ENCODE measurements at regions not wholly inside any gene's neighbourhood (a gene's known extent, or its start where the extent isn't known, plus 50 kb on each side); places are given as distances from the start of the nearest gene placed in this dataset.

DNA sequence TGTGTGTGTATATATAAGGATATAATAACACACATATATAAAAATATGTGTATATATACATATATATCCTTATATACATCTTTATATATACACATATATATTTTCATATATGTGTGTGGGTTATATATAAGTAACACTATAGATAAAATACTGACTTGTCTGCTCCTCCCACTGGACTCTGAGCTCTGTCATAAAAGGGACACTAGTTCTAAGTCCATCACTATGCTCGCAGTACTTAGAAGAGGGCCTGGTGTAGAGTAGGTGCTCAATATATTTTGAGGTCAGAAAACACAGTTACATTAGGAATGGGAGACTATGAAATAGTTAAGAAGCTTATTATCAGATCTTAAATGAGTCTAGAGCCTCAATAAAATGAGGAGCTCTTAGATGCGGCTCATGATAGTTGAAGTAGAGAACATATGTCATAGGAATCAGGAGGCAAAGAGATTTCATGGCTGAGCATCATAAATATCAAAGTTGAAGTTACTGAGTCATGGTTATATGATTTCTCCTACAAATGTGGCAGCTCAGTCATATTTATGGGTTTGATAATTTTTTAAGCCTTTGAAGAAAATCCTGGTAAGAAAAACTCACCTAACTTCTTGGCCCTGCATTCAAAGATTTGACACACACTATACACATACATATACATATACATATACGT, 371.2 kb upstream of the THBS1 start:
- Histone ChIP-seq H3K79me2 (ENCODE audit: control insufficient read depth, insufficient read depth, low read length) (no peaks in the 10 kb centered on the region), H3K9me1 (replicated peaks; ENCODE audit: control insufficient read depth, extremely low read depth, insufficient read depth, low read length) (no peaks in the 10 kb centered on the region), H3K27ac (ENCODE audit: insufficient read depth, low read depth, low read length) (no peak overlapping the region), H3K9me3 (replicated peaks; ENCODE audit: control insufficient read depth, insufficient read depth, low read length) (no peaks in the 10 kb centered on the region), H3K4me2 (ENCODE audit: insufficient read depth, low read length) (no peak overlapping the region), H3K36me3 (ENCODE audit: control insufficient read depth in 2 of 2, extremely low read depth in 1 of 2, insufficient read depth in 2 of 2, low read length in 2 of 2) (no peaks in the 10 kb centered on the region), H3K4me1 (ENCODE audit: control insufficient read depth, extremely low read depth, insufficient read depth, low read length) (peaks cover 1% of the 10 kb centered on the region), H4K20me1 (replicated peaks; ENCODE audit: control insufficient read depth, extremely low read depth, insufficient read depth, low read length) (no peaks in the 10 kb centered on the region), H3K27me3 (ENCODE audit: control insufficient read depth in 2 of 2, insufficient read depth in 2 of 2, low read length in 2 of 2) (no peaks in the 10 kb centered on the region), H3K9ac (replicated peaks; ENCODE audit: extremely low read depth, insufficient read depth, low read length) (no peak overlapping the region), H2AFZ (ENCODE audit: low read depth, low read length) (no peak overlapping the region), H3K4me3 (replicated peaks in 1 of 3; ENCODE audit: insufficient read depth in 1 of 3, low read depth in 1 of 3, low read length in 3 of 3) (no peak overlapping the region)
- dilution Hi-C loops (cut with MboI; ENCODE audit: extremely low pct_ligation_motif_present, low sequenced_read_pairs): no loop called here
- intact Hi-C loops (cut with micrococcal nuclease): no loop called here
- ChIA-PET POLR2A (no interaction called here), CTCF (interaction anchor here (4.4 kb wide), 1 partner anchor 11 kb away, joined by 14 read pairs; no protein-coding TSS in a partner anchor)
- FAIRE-seq: no peak
- no TSS peak for BruUV-seq (replicated peaks)
- DNase-seq (ENCODE audit: low read depth, low spot score): no peak
- TF ChIP-seq EZH2 (IDR thresholded peaks at IDR 0.05; ENCODE audit: borderline replicate concordance, low read depth, low read length, severe bottlenecking) (no peak), POLR2A (IDR thresholded peaks at IDR 0.05; ENCODE audit: low read depth, low read length) (no peak), GATA2 (IDR thresholded peaks at IDR 0.05; ENCODE audit: insufficient read depth, insufficient read length, low read depth, low read length) (no peak), POLR2AphosphoS5 (IDR thresholded peaks at IDR 0.05; ENCODE audit: insufficient read depth, low read depth, low read length) (no peak), FOS (IDR thresholded peaks at IDR 0.05; ENCODE audit: borderline replicate concordance, insufficient read depth, low read length) (no peak), JUN (IDR thresholded peaks at IDR 0.05; ENCODE audit: borderline replicate concordance, insufficient read depth, insufficient read length, low read depth) (no peak), MYC (IDR thresholded peaks at IDR 0.05; ENCODE audit: low read depth, low read length) (no peak)
- TF ChIP-seq, protein P1, sequence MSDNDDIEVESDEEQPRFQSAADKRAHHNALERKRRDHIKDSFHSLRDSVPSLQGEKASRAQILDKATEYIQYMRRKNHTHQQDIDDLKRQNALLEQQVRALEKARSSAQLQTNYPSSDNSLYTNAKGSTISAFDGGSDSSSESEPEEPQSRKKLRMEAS (IDR thresholded peaks at IDR 0.05; ENCODE audit: insufficient read depth, insufficient read length): no peak
- TF ChIP-seq, protein P2, sequence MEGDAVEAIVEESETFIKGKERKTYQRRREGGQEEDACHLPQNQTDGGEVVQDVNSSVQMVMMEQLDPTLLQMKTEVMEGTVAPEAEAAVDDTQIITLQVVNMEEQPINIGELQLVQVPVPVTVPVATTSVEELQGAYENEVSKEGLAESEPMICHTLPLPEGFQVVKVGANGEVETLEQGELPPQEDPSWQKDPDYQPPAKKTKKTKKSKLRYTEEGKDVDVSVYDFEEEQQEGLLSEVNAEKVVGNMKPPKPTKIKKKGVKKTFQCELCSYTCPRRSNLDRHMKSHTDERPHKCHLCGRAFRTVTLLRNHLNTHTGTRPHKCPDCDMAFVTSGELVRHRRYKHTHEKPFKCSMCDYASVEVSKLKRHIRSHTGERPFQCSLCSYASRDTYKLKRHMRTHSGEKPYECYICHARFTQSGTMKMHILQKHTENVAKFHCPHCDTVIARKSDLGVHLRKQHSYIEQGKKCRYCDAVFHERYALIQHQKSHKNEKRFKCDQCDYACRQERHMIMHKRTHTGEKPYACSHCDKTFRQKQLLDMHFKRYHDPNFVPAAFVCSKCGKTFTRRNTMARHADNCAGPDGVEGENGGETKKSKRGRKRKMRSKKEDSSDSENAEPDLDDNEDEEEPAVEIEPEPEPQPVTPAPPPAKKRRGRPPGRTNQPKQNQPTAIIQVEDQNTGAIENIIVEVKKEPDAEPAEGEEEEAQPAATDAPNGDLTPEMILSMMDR (IDR thresholded peaks at IDR 0.05; ENCODE audit: extremely low read depth in 1 of 2, insufficient read depth in 1 of 2, low read depth in 1 of 2, low read length in 2 of 2): no peak

Measured in endothelial cell of umbilical vein (primary cell).